ENCODE measurements at regions not wholly inside any gene's neighbourhood (a gene's known extent, or its start where the extent isn't known, plus 50 kb on each side); places are given as distances from the start of the nearest gene placed in this dataset.

GRCh38 chr20:48276021-48276342 lies 490.7 kb upstream of the SULF2 start:
- no peak for DNase-seq (ENCODE audit: low read depth)
- no peak overlapping the region for H3K4me3 ChIP-seq (ENCODE audit: low read depth, low read length)
- TF ChIP-seq POLR2A (IDR thresholded peaks at IDR 0.05; ENCODE audit: extremely low read depth, insufficient read length) (no peak), MYC (IDR thresholded peaks at IDR 0.05; ENCODE audit: low read depth, low read length) (no peak), CTCF (IDR thresholded peaks at IDR 0.05; ENCODE audit: low read depth, low read length) (no peak)
- TF ChIP-seq, protein P1, sequence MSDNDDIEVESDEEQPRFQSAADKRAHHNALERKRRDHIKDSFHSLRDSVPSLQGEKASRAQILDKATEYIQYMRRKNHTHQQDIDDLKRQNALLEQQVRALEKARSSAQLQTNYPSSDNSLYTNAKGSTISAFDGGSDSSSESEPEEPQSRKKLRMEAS (IDR thresholded peaks at IDR 0.05; ENCODE audit: low read depth, low read length), result no peak

DNA sequence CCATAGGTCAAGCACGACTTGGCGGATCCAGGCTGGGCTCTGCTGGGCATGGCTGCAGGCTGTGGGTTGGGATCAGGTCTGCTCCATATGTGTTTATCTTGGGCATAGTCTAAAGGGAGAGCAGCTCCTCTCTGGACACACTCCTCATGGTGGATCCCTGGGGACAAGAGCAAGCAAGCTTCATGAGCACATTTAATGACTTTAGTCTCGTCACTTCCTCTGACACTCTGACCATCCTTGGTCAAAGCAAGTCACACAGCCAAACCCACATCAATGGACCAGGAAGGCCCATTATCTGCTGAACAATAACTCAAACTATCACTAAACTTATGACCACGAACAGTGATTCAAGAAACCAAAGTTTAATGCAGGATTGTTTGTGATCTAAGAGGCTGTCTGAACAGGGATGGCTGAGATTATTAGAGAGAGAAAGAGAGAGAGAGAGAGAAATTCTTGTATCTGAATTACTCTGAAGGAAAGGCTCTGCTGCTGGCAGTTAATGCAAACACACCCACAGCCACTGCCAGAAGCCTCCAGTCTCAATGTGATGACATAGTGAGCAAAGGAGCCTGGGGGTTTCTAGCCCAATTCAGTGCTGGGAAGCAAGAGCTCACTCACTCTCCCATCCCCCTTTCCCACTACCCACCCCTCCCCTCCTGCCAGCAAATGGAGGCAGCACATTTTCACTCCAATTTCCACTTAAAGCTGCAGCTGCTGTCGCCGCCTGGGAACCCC lies 490.2 kb upstream of the SULF2 start:
- no peak overlapping the region for H3K4me3 ChIP-seq (ENCODE audit: low read depth, low read length)
- DNase-seq (ENCODE audit: low read depth), result peak; percentile 18
- no peak for TF ChIP-seq MYC (IDR thresholded peaks at IDR 0.05; ENCODE audit: low read depth, low read length)

- no peak for TF ChIP-seq CTCF (IDR thresholded peaks at IDR 0.05; ENCODE audit: low read depth, low read length)
- TF ChIP-seq, protein P1 (IDR thresholded peaks at IDR 0.05; ENCODE audit: low read depth, low read length), result no peak
- no peak for TF ChIP-seq MYC (IDR thresholded peaks at IDR 0.05; ENCODE audit: low read depth, low read length)
- TF ChIP-seq POLR2A (IDR thresholded peaks at IDR 0.05; ENCODE audit: extremely low read depth, insufficient read length), result no peak
- no peak overlapping the region for H3K4me3 ChIP-seq (ENCODE audit: low read depth, low read length)
- DNase-seq (ENCODE audit: low read depth), result no peak
These were observed 488.6 kb upstream of the SULF2 start for GRCh38 chr20:48273843-48274242.

GRCh38 chr20:48270885-48271284 lies 485.6 kb upstream of the SULF2 start:
- TF ChIP-seq CTCF (IDR thresholded peaks at IDR 0.05; ENCODE audit: low read depth, low read length), result no peak
- TF ChIP-seq MYC (IDR thresholded peaks at IDR 0.05; ENCODE audit: low read depth, low read length), result no peak
- TF ChIP-seq, protein P1 (IDR thresholded peaks at IDR 0.05; ENCODE audit: low read depth, low read length), result no peak
- TF ChIP-seq POLR2A (IDR thresholded peaks at IDR 0.05; ENCODE audit: extremely low read depth, insufficient read length), result no peak
- no peak overlapping the region for H3K4me3 ChIP-seq (ENCODE audit: low read depth, low read length)
- DNase-seq (ENCODE audit: low read depth), result no peak

DNA sequence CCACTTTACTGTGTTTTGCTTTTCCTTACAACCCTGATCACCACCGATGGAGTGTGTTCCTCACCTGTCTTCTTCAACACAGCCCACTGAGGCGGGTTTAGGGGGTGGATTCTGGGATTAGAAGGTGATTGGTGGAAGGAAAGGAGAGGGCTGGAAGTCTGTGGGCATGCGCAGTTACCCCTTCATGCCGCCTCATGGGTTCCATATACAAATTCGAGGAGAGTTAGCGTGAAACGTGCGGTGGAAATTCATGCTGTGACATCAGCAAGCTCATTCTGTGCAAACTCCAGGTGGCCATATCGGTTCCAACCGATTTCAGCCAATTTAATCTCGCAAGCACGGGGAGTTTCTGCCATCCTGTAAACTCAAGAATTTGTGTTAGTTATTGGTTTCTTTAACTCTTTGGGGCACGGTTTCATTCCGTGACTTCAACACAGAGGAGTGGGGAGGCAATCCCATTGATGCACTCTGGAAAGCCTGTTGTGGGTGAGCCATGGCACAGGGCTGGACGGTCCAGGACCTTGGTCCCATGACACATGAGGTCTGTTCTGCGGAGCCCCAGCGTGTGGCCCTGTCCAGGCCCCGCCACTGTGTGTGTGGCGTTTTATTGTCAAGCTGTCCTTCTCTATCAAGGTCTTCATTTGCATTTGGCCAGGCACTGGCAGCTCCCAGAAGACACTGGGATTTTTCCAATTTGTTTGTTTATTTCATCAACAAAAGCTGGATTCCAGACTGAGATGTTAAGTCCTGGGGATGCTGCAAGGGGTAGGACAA lies 482.8 kb upstream of the SULF2 start:
- TF ChIP-seq MYC (IDR thresholded peaks at IDR 0.05; ENCODE audit: low read depth, low read length) (no peak), CTCF (IDR thresholded peaks at IDR 0.05; ENCODE audit: low read depth, low read length) (no peak), POLR2A (IDR thresholded peaks at IDR 0.05; ENCODE audit: extremely low read depth, insufficient read length) (no peak)
- TF ChIP-seq, protein P1 (IDR thresholded peaks at IDR 0.05; ENCODE audit: low read depth, low read length), result no peak
- no peak overlapping the region for H3K4me3 ChIP-seq (ENCODE audit: low read depth, low read length)
- no peak for DNase-seq (ENCODE audit: low read depth)

DNA sequence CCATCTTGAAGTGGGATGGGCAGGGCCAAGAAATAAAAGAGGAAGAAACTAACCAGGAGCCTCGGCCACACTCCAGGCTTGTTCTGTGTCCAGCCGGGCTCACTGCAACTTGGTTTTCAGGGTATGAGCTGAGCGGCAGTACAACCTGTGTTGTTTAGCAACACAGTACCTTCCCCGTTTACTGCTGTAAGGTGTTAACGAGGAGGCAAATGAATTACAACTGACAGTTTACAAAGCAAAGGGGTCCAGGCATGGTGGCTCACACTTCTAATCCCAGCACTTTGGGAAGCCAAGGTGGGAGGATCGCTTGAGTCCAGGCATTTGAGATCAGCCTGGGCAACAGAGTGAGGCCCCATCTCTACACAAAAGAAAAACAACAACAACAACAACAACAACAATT lies 481.3 kb upstream of the SULF2 start:
- TF ChIP-seq CTCF (IDR thresholded peaks at IDR 0.05; ENCODE audit: low read depth, low read length) (no peak), POLR2A (IDR thresholded peaks at IDR 0.05; ENCODE audit: extremely low read depth, insufficient read length) (no peak), MYC (IDR thresholded peaks at IDR 0.05; ENCODE audit: low read depth, low read length) (no peak)
- TF ChIP-seq, protein P1 (IDR thresholded peaks at IDR 0.05; ENCODE audit: low read depth, low read length), result no peak
- DNase-seq (ENCODE audit: low read depth), result no peak
- no peak overlapping the region for H3K4me3 ChIP-seq (ENCODE audit: low read depth, low read length)
